ENCODE measurements at regions not wholly inside any gene's neighbourhood (a gene's known extent, or its start where the extent isn't known, plus 50 kb on each side); places are given as distances from the start of the nearest gene placed in this dataset.
"Not testable (repeated sequence)": the region's sequence is repeated elsewhere in the genome, so short reads cannot be mapped to it uniquely, and the experiment has no call there.

DNA sequence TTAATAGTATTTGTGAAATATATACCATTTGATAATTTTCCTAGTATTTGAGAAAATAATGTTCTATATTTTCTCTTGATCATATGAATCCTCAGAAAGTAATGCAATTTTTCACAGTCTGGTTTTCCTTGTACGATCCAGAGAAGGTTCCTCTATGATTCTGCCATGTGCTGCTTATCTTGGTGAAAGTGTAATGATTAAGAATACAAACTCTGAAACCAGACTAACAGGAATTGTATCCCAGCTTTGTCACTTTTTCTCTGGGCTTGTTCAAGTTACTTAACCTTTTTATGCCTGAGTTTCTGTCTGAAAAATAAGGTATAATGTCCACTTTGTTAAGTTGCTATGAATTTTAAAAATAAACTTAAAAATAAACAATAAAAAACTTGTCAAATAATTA, 169.6 kb upstream of the ZNF804B start:
- H3K27me3 ChIP-seq, result no peaks in the 10 kb centered on the region
- H3K36me3 ChIP-seq, result no peaks in the 10 kb centered on the region
- H3K9me3 ChIP-seq, result no peaks in the 10 kb centered on the region
- TF ChIP-seq, protein P1, sequence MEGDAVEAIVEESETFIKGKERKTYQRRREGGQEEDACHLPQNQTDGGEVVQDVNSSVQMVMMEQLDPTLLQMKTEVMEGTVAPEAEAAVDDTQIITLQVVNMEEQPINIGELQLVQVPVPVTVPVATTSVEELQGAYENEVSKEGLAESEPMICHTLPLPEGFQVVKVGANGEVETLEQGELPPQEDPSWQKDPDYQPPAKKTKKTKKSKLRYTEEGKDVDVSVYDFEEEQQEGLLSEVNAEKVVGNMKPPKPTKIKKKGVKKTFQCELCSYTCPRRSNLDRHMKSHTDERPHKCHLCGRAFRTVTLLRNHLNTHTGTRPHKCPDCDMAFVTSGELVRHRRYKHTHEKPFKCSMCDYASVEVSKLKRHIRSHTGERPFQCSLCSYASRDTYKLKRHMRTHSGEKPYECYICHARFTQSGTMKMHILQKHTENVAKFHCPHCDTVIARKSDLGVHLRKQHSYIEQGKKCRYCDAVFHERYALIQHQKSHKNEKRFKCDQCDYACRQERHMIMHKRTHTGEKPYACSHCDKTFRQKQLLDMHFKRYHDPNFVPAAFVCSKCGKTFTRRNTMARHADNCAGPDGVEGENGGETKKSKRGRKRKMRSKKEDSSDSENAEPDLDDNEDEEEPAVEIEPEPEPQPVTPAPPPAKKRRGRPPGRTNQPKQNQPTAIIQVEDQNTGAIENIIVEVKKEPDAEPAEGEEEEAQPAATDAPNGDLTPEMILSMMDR (IDR thresholded peaks at IDR 0.05), result no peak
- no peaks in the 10 kb centered on the region for H3K4me1 ChIP-seq
- no peak for DNase-seq
- intact Hi-C loops (cut with DNase I), result no loop called here
- H3K4me3 ChIP-seq, result no peak overlapping the region
- no peak overlapping the region for H3K27ac ChIP-seq
- ATAC-seq, result no peak

DNA sequence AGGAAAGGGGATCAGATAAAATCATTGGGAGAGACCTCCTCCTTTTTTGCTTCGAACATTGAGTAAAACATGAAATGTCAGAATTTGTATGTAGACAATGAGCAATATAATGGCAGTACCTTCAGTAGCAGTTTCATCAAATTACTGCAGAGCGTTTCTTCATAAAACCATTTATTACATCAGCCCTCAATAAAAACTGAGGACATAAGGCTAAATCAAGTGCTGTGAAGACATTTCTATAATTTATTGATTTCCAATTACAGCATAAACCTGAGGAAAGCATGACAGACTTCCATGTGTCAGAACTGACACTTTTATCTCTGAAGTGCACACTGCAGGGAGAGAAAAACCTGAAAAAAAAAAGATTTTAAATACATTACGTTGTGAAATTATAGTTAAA, 172.6 kb upstream of the ZNF804B start:
- no peak for ATAC-seq
- intact Hi-C loops (cut with DNase I), result no loop called here

DNA sequence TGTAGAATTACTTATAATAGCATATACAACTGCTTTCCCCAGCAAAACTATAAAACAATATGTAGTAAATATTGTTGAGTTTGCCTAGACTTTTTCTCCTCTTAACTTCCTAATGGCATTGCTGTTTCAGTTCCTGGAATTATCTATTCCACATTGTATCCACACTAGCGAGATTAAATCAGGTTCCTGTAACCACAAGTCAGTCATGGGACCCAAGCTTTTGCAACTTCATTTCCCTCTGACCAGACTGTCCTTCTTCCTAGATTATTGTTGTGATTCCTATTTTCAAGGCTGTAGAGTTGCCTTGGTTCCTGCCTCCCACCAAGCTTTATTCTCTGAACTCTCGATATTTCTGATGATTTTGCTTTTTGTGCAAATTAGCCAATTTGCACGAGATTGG, 173.3 kb upstream of the ZNF804B start:
- ATAC-seq, result peak; percentile 71
- Histone ChIP-seq H3K4me1 (no peaks in the 10 kb centered on the region), H3K27me3 (no peaks in the 10 kb centered on the region), H3K27ac (no peak overlapping the region), H3K9me3 (no peaks in the 10 kb centered on the region), H3K4me3 (no peak overlapping the region), H3K36me3 (no peaks in the 10 kb centered on the region)
- TF ChIP-seq, protein P1 (IDR thresholded peaks at IDR 0.05), result no peak
- DNase-seq, result no peak
- intact Hi-C loops (cut with DNase I), result no loop called here

More for the DNA sequence above, 172.6 kb upstream of the ZNF804B start:
- Histone ChIP-seq H3K4me1 (no peaks in the 10 kb centered on the region), H3K36me3 (no peaks in the 10 kb centered on the region), H3K9me3 (no peaks in the 10 kb centered on the region), H3K27ac (no peak overlapping the region), H3K27me3 (no peaks in the 10 kb centered on the region), H3K4me3 (no peak overlapping the region)
- DNase-seq, result no peak
- TF ChIP-seq, protein P1 (IDR thresholded peaks at IDR 0.05), result no peak

DNA sequence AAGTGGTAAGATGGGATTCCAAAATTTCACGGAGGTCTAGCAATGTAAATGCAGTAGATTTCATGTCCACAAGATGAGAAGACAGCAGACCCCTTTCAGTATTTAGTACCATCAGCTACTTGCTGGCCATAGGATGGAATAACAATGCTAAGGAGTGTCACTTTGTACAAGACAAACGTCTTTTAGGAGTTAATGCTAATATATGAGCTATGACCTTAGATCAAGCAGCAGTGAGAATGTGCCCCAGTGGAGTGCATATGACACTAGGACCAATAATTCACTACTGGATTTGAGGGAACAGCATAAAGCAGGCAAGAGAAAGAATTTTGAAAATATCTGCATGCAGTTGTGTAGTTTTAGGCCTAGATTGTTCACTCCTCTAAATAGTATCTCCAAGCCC, 182.8 kb upstream of the ZNF804B start:
- no peak for ATAC-seq
- H3K27ac ChIP-seq, result no peak overlapping the region
- H3K4me3 ChIP-seq, result no peak overlapping the region
- no peaks in the 10 kb centered on the region for H3K27me3 ChIP-seq
- H3K9me3 ChIP-seq, result no peaks in the 10 kb centered on the region
- no peaks in the 10 kb centered on the region for H3K4me1 ChIP-seq
- H3K36me3 ChIP-seq, result no peaks in the 10 kb centered on the region
- TF ChIP-seq, protein P1 (IDR thresholded peaks at IDR 0.05), result no peak
- intact Hi-C loops (cut with DNase I), result no loop called here
- no peak for DNase-seq

DNA sequence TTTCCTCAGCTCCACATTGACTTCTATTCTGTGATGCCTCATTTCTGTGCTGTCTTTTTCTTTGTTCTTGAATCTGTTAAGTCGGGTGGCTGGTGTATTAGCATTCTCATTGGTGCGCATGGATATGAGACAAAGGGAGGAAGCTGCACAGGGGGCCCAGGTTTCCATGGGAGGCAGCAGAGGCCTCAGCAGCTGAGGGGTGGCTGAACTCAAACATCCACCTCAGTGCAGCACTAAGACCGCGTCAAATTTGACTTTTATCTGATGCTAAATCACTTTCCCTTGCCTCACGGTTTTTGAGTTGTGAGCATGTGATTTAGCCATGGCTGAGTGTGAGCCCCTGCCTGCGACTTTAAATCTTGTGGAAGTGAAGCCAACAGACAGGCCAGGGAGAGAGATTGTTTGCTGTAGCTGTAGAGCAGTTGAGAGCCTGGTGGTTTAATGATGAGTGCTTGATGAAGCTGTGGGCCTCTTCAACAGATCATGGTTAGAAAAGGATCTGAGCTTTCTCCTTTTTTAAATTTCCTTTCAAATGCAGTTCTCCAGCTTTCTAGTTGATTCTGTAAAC, 193.3 kb upstream of the ZNF804B start:
- H3K9me3 ChIP-seq, result no peaks in the 10 kb centered on the region
- H3K4me3 ChIP-seq, result no peak overlapping the region
- H3K27me3 ChIP-seq, result no peaks in the 10 kb centered on the region
- no peaks in the 10 kb centered on the region for H3K4me1 ChIP-seq
- intact Hi-C loops (cut with DNase I), result no loop called here
- ATAC-seq (no peak), DNase-seq (no peak)
- TF ChIP-seq, protein P1 (IDR thresholded peaks at IDR 0.05), result no peak
- no peaks in the 10 kb centered on the region for H3K36me3 ChIP-seq
- H3K27ac ChIP-seq, result no peak overlapping the region

DNA sequence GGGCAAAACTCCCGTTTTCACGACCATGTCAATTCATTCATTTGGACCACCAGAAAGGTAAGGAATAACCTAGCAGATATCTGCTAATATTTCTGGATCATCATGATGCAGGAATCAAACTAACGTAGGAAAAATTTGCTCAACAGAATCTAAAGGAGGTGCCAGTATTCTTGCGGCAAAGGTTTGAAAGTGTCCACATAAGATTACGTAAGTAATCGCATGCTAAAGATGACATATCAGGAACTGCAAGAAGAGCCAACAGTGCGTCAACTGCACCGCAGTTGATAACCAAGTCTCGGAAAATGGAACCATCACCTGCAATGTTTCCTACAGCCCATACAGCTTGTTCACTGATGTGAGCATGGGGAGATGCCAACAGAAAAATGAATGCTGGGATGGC, 194.1 kb upstream of the ZNF804B start:
- Histone ChIP-seq H3K4me3 (no peak overlapping the region), H3K9me3 (no peaks in the 10 kb centered on the region), H3K4me1 (no peaks in the 10 kb centered on the region), H3K27ac (no peak overlapping the region), H3K27me3 (no peaks in the 10 kb centered on the region), H3K36me3 (no peaks in the 10 kb centered on the region)
- no peak for ATAC-seq
- DNase-seq, result no peak
- TF ChIP-seq, protein P1 (IDR thresholded peaks at IDR 0.05), result no peak
- intact Hi-C loops (cut with DNase I), result no loop called here

DNA sequence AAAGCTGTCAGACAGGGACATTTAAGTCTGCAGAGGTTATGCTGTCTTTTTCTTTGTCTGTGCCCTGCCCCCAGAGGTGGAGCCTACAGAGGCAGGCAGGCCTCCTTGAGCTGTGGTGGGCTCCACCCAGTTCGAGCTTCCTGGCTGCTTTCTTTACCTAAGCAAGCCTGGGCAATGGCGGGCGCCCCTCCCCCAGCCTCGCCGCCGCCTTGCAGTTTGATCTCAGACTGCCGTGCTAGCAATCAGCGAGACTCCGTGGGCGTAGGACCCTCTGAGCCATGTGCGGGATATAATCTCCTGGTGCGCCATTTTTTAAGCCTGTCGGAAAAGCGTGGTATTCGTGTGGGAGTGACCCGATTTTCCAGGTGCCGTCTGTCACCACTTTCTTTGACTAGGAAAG, 203.1 kb upstream of the ZNF804B start:
- H3K9me3 ChIP-seq; H3K27ac ChIP-seq; H3K4me3 ChIP-seq; H3K27me3 ChIP-seq; DNase-seq; H3K4me1 ChIP-seq; ATAC-seq; H3K36me3 ChIP-seq; intact Hi-C loops (cut with DNase I): not testable (repeated sequence)

DNA sequence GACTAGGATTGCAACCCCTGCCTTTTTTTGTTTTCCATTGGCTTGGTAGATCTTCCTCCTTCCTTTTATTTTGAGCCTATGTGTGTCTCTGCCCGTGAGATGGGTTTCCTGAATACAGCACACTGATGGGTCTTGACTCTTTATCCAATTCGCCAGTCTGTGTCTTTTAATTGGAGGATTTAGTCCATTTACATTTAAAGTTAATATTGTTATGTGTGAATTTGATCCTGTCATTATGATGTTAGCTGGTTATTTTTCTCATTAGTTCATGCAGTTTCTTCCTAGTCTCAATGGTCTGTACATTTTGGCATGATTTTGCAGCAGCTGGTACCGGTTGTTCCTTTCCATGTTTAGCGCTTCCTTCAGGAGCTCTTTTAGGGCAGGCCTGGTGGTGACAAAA, 204.7 kb upstream of the ZNF804B start:
- DNase-seq; H3K4me3 ChIP-seq; intact Hi-C loops (cut with DNase I); ATAC-seq; H3K4me1 ChIP-seq; H3K27ac ChIP-seq; H3K36me3 ChIP-seq; H3K27me3 ChIP-seq; H3K9me3 ChIP-seq: not testable (repeated sequence)
